NB4 (cell line): ENCODE measurements at regions not wholly inside any gene's neighbourhood (a gene's known extent, or its start where the extent isn't known, plus 50 kb on each side); places are given as distances from the start of the nearest gene placed in this dataset.

Experiments used
- DNase-seq: peaks from one replicate; pipeline ENCODE4 v3.0.0; 2010; ENCODE audit warnings: low read depth
- H3K4me3 ChIP-seq: one replicate; pipeline ENCODE4 v1.5.1; 2011; ENCODE audit warnings: mild to moderate bottlenecking, low read depth, low read length, moderate library complexity
- MAX ChIP-seq: IDR thresholded peaks from 2 replicates; pipeline ENCODE4 v1.6.1; 2011; ENCODE audit warnings: low read depth, low read length
- MYC ChIP-seq: IDR thresholded peaks from 2 replicates; pipeline ENCODE4 v1.6.1; 2011; ENCODE audit warnings: low read depth, low read length
- POLR2A ChIP-seq: IDR thresholded peaks from 2 replicates; pipeline ENCODE4 v1.6.1; 2011; ENCODE audit warnings: mild to moderate bottlenecking; ENCODE audit not compliant: insufficient read length; ENCODE audit errors: extremely low read depth
- TF ChIP-seq, protein P1 (sequence below): IDR thresholded peaks from one replicate; pipeline ENCODE4 v1.5.1; 2012; ENCODE audit warnings: low read depth, low read length

GRCh38 chr3:106001923-106002322 lies 133.1 kb upstream of the CBLB start:
- TF ChIP-seq, protein P1, sequence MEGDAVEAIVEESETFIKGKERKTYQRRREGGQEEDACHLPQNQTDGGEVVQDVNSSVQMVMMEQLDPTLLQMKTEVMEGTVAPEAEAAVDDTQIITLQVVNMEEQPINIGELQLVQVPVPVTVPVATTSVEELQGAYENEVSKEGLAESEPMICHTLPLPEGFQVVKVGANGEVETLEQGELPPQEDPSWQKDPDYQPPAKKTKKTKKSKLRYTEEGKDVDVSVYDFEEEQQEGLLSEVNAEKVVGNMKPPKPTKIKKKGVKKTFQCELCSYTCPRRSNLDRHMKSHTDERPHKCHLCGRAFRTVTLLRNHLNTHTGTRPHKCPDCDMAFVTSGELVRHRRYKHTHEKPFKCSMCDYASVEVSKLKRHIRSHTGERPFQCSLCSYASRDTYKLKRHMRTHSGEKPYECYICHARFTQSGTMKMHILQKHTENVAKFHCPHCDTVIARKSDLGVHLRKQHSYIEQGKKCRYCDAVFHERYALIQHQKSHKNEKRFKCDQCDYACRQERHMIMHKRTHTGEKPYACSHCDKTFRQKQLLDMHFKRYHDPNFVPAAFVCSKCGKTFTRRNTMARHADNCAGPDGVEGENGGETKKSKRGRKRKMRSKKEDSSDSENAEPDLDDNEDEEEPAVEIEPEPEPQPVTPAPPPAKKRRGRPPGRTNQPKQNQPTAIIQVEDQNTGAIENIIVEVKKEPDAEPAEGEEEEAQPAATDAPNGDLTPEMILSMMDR, result no peak
- TF ChIP-seq MYC (no peak), POLR2A (no peak), MAX (no peak)
- no peak for DNase-seq
- no peak overlapping the region for H3K4me3 ChIP-seq

DNA sequence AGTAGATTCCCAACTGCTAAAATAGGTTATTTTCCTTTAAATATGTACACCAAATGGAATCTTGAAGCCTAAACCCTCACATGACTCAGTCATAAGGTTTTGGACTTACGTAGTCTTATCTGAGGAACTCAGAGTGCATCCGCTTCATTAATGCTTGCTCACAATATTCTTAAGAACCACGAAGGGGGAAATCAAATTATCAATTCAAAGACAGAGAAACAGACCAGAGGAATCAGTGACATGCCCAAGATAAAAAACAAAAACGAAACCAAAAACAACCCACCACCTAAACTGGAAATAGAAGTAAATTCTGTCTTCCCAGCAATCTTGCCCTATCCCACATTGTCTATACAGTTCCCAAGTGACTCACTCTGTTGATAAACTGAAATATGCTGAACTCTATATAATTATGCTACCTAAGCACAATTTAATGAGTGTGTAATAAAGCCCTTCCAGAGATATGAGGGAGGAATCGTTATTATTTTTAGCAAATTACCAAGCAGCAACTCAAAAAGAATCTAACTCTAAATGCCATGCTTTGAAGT lies 135.4 kb upstream of the CBLB start:
- H3K4me3 ChIP-seq, result no peak overlapping the region
- TF ChIP-seq POLR2A (no peak), MAX (no peak), MYC (no peak)
- TF ChIP-seq, protein P1, result no peak
- DNase-seq, result no peak

DNA sequence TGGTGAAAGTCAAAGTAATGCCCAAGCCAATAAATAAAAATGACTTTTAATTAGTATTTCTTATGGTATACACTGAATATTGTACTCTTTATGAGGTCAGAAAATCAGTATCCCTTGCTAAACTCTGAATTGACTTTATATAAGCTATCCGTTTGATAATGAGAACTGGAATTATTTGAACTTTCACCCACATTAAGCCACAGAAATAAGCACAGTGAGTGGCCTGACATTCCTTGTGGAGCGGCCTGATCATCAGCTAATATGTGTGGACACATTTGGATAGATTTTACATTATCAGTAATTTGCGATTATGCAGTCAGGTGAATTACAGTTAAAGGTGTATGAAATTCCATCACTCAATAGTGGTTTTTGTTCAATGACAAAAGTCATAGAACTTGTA lies 136.0 kb upstream of the CBLB start:
- no peak for DNase-seq
- no peak overlapping the region for H3K4me3 ChIP-seq
- TF ChIP-seq MAX, result no peak
- no peak for TF ChIP-seq MYC
- no peak for TF ChIP-seq POLR2A
- TF ChIP-seq, protein P1, result no peak

- DNase-seq, result no peak
These were observed 137.2 kb upstream of the CBLB start for GRCh38 chr3:106006001-106006400.

GRCh38 chr3:106006571-106006970 lies 137.8 kb upstream of the CBLB start:
- H3K4me3 ChIP-seq, result no peak overlapping the region
- TF ChIP-seq, protein P1, result no peak
- TF ChIP-seq POLR2A (no peak), MYC (no peak), MAX (no peak)
- DNase-seq, result no peak

More at GRCh38 chr3:106006001-106006400, 137.2 kb upstream of the CBLB start:
- no peak overlapping the region for H3K4me3 ChIP-seq
- TF ChIP-seq, protein P1, result no peak
- no peak for TF ChIP-seq MAX
- no peak for TF ChIP-seq MYC
- TF ChIP-seq POLR2A, result no peak
